ENCODE measurements at regions not wholly inside any gene's neighbourhood (a gene's known extent, or its start where the extent isn't known, plus 50 kb on each side); places are given as distances from the start of the nearest gene placed in this dataset.

GRCh38 chr3:22777834-22778233 lies 425.3 kb upstream of the UBE2E2 start:
- no peak for TF ChIP-seq CTCF (IDR thresholded peaks at IDR 0.05)
- no peak for TF ChIP-seq POLR2A (IDR thresholded peaks at IDR 0.05)
